SW 1271 (cell line): ENCODE measurements at regions not wholly inside any gene's neighbourhood (a gene's known extent, or its start where the extent isn't known, plus 50 kb on each side); places are given as distances from the start of the nearest gene placed in this dataset.
"Not testable (repeated sequence)": the region's sequence is repeated elsewhere in the genome, so short reads cannot be mapped to it uniquely, and the experiment has no call there.

Experiments
- DNase-seq, 2 experiments: peaks; one replicate each; lab custom pipeline; 2025; lab: John Stamatoyannopoulos, UW

DNA sequence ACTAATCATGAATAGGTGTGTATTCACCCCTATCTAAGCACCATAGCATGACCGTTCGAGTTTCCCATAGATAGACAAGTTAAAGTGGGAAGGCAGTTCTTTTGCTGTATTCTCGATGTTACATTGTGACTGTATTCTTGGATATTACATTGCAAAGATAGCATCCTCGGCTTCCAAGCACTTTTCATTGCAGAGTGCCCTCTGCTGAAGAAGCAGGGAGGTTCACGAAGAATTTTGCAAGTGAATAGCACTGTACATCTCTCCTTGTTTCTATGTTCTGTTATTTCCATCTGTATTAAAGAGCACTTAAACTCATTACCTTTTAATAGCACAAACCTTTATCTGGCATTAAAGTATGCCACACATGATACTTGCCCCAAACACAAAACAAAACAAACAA, 426.7 kb upstream of the ARX start:
- DNase-seq = no peak

DNA sequence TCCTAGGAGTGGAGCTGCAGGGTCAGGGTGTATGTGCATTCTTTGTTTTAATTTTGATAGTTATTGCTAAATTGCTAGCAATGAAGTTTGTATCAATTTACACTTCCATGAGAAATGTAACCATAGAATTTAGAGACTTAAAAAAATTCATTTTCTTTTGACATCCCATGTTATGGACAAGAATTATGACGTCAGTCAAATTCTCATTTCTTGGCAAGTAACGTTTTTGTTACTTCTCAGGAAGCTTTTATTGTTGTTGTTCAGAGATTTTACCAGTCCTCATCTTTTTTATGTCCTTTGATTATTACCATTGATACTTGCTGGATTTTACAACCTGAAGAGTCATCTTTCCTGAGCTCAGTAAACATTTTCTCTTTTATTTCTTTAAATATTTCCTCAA, 417.5 kb upstream of the ARX start:
- DNase-seq = no peak

GRCh38 chrX:25432396-25432795, 416.6 kb upstream of the ARX start:
- no peak for DNase-seq

GRCh38 chrX:25427873-25428555, 412.2 kb upstream of the ARX start:
- no peak for DNase-seq

- not testable (repeated sequence) for DNase-seq
Observed at GRCh38 chrX:25404163-25404562, 388.4 kb upstream of the ARX start.

DNA sequence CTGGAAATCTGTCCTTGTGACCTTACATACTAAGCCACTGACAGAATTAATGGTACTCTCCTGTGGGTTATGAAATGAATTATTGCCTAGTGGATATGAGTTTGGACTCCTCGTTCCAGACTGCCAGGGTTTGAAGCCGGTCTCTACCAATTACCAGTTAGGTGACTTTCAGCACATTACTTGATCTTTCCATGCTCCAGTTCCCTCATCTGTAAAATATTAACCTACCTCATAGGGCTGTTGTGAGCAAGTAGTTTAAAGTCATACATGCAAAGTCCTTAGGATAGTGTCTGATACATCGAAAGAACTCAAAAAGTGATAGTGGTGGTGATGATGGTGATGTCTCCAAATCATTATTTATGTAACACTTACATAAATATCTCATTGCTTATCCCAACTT, 373.5 kb upstream of the ARX start:
- DNase-seq = no peak

GRCh38 chrX:25383196-25383595, 367.4 kb upstream of the ARX start:
- no peak for DNase-seq

DNA sequence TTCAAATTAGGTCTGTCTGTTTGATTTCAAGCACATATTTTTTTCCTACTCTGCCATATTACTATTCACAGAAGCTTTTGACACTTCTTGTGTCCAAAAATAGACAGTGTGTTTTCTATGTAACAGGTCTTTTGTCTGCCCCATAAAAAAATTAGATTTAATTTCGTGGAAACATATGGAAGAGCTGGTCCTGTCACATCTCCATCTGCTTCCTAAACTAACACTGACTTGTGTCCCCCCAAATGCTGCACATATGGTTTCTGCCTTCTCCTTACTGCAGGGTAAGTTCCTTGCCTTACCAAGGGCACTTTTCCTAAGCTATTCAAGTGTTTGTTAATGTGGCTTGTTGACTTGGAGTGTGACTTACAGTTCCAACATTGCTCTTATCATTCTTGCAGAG, 340.7 kb upstream of the ARX start:
- DNase-seq = no peak

DNA sequence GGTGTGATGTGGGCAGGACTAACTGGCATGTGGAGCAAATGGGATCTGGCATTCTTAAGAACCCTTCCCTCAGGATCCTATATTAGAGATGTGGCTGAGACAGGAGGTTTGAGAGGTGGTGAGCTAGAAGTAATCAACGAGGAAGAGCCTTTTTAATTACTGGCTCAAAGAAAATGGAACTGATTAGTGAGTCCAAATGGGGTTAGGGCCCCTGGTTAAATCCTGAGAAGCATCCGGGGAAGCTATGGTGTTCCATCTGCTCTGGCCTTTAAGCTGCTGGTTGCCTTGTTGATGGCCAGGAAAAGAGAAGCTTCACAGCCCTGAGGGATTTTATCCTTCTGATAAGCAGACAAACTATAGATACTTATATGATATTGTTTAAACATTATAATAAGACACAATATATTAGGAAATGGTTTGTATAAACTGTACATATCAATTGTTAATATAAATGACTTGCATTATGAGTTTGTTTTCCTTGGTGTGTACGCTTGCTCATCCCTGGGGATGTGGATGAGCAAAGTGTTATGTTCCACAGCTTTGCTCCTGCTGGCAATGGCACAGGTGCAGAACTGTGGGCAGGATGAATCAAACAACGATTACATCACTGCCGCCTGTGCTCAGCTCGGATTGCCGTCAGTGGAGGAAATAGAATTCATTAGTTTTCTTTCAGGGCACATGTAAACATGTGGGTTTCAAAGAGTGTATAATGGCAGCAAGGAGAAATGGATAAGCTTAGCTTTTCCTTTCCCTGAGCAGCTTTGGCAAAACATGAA, 328.6 kb upstream of the ARX start:
- no peak for DNase-seq

GRCh38 chrX:25343060-25343459, 327.3 kb upstream of the ARX start:
- no peak for DNase-seq

DNA sequence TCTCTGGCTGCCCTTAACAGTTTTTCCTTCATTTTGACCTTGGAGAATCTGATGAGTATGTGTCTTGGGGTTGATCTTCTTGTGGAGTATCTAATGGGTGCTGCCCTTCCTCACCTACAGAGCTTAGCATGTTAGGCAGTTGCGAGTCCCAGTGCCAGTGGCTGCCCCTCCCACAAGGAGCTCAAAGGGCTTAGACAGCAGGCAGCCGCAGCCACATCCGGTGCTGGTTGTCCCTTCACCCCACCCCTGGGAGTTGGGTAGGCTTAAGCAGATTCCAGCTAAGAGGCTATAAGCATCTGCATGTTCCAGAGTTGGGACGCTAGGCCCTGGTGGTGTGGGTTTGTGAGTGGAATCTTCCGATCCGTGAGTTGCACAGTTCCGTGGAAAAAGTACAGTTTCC, 322.1 kb upstream of the ARX start:
- DNase-seq = no peak

DNA sequence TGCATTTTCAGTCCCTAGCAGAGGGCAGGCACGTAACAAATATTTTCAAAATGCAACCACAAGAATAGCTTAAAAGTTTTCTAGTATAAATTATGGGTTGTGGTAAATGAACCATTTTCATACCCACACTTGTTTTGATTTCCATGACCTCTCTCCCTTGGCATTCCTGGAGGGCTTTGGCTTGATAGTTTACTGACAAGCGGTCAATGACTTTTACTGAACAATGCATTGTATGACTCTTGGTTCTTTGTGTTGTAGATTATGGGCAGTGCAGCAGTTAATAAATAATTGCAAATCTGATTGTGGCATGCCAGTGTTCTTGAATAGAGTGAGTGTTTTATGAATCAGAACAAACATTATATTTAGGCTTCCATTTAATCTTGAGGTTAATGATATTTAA, 285.2 kb upstream of the ARX start:
- DNase-seq = no peak

DNA sequence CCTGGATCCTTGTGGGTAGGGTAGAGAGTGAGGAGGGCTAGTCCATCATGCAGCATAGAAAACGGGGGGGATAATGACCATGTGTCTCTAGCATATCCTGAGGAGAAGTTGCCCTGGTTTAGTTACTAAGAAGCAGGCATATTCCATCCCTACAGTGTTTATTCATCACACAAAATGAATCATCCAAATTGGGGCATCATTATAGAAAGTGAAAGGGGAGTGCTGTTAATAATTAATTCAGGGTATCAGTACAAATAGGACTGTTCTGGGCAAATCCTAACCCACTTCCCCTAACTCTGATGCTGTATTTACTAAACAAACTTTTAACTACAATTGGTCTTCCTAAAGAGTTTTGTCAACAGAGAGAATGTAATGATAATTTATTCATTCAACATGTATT, 281.1 kb upstream of the ARX start:
- no peak for DNase-seq

DNA sequence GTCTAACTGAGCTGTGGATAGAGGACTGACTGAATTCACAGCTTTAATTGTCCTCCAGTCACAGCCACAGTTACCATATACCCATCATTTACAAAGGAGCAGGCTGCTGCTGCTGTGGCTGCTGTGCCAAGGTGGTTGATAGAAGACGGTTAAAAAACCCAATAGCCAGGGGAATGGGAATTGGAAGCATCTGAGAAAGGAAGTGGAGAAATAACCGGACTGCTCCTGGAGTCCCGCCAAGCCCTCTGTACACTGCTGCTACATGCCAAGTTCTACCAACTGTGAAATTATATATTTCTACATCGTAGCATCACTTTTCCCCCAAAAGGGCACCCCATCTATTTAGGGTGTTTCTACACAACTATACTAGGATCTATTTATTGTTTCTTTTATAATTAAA, 279.7 kb upstream of the ARX start:
- no peak for DNase-seq

DNA sequence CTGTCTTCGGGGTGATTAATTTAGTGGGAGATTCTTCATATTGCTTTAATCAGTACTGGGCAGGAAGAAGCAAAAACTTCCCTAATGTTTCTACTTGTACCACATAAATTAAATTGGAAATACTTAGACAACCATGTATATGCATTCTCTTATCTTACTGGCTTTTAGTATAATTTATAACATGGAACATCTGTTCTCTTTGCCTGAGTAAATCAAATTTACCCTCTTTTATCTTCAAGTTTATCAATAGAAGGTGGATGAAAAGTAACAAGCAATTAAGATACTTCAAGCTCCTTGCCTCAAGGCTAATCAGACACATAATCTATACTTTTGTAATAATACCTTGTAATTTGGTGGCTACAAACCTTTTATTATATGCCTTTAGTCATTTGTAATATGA, 274.4 kb upstream of the ARX start:
- no peak for DNase-seq

DNA sequence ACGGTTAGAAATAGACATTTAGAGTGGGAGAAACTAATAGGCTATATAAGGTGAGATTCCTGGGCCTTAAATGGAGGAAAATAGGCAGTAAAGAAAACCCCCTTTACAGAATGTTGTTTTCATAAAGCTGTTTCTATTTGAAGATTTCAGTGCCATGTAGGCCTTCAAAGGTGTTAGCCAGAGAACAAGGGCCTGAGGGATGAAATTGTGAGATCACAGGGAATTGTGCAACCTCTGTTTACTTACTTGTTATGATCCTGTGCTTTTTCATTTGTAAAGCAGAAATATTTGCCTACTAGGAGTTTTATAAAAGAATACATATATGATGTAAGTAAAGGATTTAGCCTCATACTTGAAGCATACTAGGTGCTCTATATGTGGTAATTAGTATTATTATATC, 272.9 kb upstream of the ARX start:
- no peak for DNase-seq

DNA sequence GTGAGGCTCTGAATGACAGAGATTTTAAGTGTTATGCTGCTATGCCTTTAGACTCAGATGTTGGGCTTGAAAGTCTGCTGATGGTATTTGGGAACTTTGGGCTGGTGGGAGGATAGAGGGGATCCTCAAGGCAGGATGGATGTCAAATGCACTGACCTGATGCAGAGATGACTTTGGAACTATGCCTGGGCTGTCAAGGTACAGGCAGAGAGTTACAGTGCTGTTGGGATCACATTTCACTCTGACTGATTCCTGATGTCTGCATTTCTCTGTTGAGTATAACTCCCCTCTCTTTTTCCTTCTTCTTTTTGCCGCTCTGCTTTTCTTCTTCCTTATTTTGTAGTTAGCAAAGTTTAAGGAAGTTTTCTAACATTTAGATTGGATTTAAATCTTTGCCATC, 271.8 kb upstream of the ARX start:
- DNase-seq = no peak

DNA sequence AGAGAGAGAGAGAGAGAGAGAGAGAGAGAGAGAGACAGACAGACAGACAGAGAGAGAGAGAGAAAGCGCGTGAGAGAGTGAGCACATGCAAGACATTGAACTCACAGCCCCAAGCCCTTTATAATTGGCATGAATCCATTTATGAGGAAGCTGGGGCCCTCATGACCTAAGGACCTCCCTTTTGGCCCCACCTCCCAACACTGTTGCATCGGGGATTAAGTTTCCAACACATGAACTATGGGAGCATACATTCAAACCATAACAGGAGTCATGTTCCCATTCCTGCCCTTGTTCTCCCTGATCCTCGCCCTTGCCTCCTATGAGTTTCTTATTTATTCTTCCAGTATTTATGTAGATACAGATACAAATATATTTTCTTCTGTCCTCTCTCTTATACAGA, 269.8 kb upstream of the ARX start:
- DNase-seq = no peak

GRCh38 chrX:25279510-25279909, 263.7 kb upstream of the ARX start:
- DNase-seq = no peak

DNA sequence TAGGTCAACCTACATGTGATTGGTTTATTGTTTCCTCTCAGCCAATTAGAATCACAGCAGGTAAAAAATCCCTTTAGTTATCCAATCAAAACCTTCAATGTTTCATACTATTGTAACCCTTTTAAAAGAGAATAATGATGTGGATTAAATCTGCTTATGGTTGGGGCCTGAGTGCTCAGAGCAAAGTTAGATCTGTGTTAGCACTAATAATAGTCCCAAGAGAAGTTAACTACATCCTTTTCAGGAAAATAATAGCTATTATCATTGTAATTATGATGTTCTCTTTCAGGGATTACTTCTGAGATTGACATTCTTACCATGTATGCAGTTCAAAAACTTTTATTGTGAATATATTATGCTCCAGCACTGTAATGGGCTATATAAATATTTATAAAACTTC, 262.6 kb upstream of the ARX start:
- DNase-seq = no peak

DNA sequence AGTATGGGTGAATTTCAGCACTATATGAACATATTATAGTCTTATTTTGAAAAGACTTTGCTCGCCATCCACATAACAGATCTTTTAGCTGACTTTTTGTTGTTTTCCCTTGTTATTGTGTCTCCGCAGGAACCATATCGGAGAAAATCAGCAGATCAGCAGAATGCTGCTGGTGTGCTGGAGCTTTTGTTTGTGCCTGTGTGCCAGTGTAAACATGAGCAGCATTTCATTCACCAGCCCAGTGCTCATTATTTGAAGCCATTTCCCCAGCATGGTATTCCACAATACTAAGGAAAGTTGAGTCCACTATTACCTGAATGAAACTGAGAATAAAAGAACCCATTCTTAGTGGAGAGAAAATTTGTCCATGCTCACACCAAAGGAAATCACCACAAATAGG, 261.8 kb upstream of the ARX start:
- DNase-seq = no peak

GRCh38 chrX:25275159-25275558, 259.4 kb upstream of the ARX start:
- DNase-seq = no peak

DNA sequence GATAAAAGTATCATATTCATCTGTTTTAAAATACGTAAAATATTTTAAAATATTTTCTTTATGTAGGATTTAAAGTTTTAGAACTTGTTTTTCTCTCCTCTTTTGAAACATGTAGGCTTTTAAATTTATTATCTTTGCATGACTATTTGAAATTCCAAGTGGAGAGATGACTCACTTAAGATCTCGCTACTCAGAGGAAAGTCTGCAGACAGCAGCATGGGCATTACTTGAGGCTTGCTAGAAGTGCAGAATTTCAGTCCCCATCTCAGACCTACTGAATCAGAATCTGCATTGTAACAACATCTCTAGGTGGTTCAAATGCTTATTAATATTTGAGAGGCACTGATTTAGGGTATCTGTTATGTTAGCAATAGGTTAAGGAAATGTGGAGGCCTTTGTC, 225.7 kb upstream of the ARX start:
- DNase-seq = no peak

GRCh38 chrX:25226151-25226550, 210.4 kb upstream of the ARX start:
- no peak for DNase-seq
